HG02943 (cell line): ENCODE measurements at regions not wholly inside any gene's neighbourhood (a gene's known extent, or its start where the extent isn't known, plus 50 kb on each side); places are given as distances from the start of the nearest gene placed in this dataset.
A peak's percentile ranks its signal among the peaks of the same experiment; 100 is the strongest.

ENCODE experiments used
- ATAC-seq: cut with Tn5 transposase; IDR thresholded peaks from one replicate; pipeline ENCODE4 v1.9.1; 2021; ENCODE audit warnings: mild to moderate bottlenecking, low read depth, moderate library complexity; ENCODE audit not compliant: unreplicated experiment

DNA sequence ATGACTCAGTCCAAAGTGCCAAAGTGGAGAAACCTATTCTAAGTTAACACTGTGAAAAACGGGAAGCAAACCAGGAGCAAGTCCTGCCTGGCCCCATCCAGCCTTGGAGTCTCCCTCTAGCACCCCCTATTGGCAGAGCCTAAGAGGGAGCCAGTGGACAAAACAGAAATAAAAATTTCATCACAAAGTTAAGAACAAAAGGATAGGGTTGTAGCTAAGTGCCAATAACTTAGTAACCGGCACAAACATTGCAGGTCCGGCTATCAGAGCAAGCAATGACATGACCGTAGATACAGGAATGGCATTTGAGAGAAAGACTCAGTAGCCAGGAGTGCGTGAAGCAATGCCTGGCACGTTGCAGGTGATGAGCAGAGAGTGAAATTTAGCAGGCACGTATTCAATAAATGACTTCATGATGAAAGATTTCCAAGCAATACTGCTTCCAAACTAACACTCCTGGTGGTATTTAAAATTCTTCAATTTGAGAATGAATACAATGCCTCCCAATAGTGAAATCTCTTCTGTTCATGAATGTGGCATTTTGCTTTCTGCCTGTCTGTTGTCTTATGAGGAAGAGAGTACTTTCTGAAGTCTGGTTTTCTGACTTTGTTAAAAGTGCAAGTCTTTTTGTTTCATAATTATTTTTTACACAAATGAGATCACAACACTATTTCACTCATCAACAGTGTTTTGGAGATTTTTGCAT, 391.0 kb downstream of the OMA1 start:
- ATAC-seq, result no peak

DNA sequence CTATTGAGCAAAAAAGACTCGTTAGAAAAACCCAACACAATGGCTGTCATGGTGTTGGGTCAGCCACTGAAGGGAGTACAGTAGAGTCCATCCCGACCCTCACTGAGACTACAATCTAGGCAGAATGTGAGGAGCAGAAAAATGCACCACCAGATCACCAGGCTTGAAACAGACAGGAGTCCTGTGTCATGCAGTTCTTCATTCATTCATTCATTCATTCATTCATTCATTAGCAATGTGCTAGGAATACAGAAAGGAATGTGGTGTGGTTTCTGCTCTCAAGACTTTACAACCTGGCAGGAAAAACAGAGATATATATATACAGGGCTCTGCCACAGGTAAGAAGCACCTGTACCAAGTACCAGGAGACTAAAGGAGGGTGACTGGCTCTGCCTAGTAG, 392.3 kb downstream of the OMA1 start:
- no peak for ATAC-seq

DNA sequence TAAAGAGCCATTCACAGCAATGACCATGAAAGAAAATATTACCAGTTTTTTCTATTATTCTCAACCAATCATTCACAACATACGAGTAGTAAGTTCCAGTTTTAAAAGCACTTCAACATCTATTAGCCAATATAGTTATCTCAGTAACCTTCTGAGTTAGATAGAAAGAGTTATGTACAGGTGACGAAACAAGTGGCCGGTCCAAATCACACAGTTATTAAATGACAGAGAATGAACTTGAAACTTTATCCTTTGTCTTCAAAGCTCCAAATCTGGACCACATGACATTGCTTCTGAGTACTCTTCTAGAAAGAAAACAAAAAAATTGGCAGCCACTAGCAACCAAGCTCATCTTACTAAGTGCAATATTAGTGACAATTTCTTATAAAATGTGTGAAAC, 393.8 kb downstream of the OMA1 start:
- ATAC-seq, result no peak

DNA sequence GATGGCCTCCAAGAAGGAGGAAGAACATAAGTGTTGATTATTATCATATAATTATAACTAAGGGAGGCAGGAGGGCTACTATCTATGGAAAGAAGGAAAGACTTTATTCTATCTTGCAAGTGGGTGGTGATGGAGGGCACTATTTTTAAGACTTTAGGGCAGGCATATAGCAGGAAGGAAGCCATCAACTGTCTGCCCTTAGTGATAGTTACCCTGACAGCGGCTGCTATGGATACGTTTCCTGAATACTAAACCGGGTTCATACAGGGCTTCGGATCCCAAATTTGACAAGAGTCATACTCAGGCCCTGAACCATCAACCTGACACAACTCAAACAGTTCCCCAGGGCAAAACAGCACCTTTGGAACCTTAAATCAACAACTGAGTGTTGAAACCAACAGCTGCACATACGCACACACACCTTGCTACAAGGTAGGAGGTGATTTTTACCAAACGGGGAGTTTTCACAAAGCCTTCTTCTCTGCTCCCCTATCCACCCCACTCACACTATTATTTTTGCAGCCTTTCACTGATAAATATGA, 397.2 kb downstream of the OMA1 start:
- no peak for ATAC-seq

GRCh38 chr1:58144698-58145270, 401.7 kb downstream of the OMA1 start:
- ATAC-seq, result no peak

- ATAC-seq, result no peak
Measured at GRCh38 chr1:58143972-58144697, 402.4 kb downstream of the OMA1 start.

- ATAC-seq, result no peak
Measured at GRCh38 chr1:58136387-58136786, 410.1 kb downstream of the OMA1 start.

- ATAC-seq, result no peak
Measured at GRCh38 chr1:58135821-58136321, 410.7 kb downstream of the OMA1 start.

GRCh38 chr1:58133562-58133961, 413.0 kb downstream of the OMA1 start:
- no peak for ATAC-seq

DNA sequence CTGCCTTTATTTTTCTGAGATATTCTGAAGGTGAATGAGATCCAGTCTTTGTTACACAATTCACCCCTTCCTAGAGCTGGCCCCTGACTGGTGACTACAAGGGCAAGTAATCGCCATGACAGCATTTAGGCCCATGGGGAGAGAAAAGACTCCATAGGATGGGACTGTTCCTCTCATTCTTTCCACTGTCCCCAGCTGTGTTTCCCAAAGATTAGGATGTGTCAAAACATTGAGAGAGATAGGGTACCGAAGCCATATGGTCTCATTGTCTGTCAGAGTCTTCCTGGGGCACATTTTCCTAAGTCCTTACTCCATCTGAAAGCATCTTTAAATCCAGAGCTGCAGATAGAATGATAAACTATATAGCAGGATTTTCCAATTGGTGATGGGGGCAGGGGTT, 423.5 kb downstream of the OMA1 start:
- no peak for ATAC-seq

DNA sequence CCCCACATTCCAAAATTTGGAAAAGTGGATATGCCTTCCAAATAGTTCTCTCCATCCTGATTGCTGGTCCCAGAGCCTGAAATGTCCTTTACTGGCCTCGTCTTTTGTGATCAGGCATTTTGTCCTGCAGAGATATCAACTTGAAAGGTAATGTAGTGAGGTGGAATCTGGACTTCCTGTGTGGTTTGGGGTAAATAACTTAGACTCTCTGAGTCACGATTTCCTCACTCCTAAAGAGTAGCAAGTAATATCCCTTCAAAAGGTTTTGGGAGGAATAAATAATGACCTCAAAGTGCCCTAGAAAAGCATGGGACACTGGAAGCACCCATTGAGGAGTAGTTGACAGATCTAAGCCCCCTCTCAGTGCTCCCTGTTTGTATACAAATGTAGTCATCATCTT, 426.6 kb downstream of the OMA1 start:
- no peak for ATAC-seq

GRCh38 chr1:58116284-58116683, 430.2 kb downstream of the OMA1 start:
- ATAC-seq, result no peak

- ATAC-seq, result no peak
Measured at GRCh38 chr1:58109646-58110200, 436.8 kb downstream of the OMA1 start.

DNA sequence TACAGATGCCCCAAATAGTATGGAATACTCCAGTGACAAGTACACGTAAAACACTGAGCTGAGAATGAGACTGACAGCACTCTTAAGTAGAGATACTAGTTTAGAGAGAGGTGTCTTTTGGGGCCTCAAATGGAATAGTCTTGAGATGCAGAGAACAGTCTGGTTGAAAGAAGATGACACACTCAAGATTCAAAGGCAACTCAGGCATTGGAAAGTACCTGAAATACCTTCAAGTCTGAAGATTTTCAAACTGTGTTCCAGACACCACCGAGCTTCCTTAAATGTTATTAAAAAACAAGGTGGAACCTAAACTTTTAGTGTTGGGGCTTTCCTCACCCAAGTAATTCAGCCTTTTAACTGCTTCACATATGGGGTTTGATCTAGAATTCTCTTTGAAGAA, 437.7 kb downstream of the OMA1 start:
- no peak for ATAC-seq

DNA sequence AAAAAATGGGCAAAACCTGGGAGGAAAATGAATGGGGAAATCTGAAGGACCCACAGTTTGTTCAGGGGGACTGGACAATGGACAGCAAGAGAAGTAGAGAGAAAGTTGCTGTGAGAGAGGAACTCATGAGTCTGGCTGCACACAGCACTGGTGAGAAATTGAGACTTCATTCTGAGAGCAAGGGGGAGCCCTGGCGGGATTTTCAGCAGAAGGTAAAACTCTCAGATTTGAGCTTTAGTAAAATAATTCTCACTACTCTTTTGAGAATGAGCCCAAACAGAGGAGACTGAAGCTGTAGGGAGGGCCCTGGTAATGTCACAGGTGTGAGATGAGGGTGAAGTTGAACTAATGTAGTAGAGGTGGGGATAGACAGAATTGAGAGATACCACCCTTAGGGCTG, 438.6 kb downstream of the OMA1 start:
- ATAC-seq, result no peak

- peak; percentile 81 for ATAC-seq
Measured at GRCh38 chr1:58104960-58105359, 441.6 kb downstream of the OMA1 start.

DNA sequence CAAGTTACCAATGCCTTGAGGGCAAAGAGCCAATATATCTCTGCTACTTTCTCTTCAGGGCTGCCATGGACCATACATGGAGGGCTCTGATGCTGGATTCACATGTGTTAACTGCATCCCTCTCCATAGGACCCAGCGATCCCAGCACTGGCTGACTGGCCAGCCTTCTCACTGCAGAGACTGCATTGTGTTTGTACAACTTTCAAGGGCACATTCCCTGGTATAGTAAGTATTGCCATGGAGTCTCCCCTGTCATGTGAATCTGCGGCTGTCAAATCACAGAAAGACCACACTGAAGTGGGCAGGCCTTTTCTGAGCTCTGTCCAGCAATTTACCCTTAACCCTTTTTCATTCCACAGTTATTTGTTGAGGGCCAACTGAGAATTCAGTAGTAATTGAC, 449.8 kb downstream of the OMA1 start:
- no peak for ATAC-seq

DNA sequence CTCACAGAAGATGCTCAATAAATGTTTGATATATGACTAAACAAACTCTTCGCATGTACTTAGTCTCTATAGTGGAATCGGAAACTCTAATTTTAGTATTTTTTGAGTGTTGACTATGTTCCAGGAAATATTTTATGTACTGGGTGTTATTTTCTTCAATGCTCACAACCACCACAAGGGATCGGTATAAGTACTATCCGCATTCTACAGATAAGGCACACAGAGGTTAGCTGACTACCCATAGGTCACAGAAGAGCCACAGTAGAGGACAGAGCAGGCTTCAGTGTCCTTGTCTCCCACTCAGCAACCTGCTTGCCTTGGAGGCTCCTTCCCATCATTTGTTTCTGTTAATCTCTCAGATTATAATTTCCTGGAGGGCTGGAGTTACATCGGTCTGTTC, 451.3 kb downstream of the OMA1 start:
- no peak for ATAC-seq

- no peak for ATAC-seq
Measured at GRCh38 chr1:58094221-58094620, 452.3 kb downstream of the OMA1 start.

DNA sequence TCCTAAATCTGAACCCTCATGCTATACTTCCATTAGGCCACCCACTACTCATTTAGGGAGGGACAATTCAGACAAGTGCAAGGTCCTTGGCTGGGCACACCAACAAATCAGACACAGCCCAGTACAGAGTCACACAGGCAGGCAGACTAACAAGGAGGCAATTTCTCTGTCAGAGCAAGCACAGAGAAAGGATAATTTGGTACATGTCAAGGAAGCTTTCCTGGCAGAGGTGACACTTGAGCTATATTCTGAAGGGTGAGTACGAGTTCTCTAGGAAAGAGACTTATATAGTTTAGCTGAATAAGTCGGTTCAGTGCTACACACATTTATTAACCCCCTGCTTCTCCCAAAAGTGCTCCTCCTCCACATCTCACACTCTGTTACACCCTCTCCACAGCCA, 455.9 kb downstream of the OMA1 start:
- no peak for ATAC-seq

- no peak for ATAC-seq
Measured at GRCh38 chr1:58089898-58090534, 456.5 kb downstream of the OMA1 start.
